GM12874 (cell line): ENCODE measurements at regions not wholly inside any gene's neighbourhood (a gene's known extent, or its start where the extent isn't known, plus 50 kb on each side); places are given as distances from the start of the nearest gene placed in this dataset.

Experiments
- TF ChIP-seq, protein P1 (sequence below): IDR thresholded peaks from 2 replicates; pipeline ENCODE4 v1.5.1; 2011; ENCODE audit warnings: low read depth, mild to moderate bottlenecking, control low read depth, low read length, moderate library complexity; ENCODE audit not compliant: insufficient read depth

DNA sequence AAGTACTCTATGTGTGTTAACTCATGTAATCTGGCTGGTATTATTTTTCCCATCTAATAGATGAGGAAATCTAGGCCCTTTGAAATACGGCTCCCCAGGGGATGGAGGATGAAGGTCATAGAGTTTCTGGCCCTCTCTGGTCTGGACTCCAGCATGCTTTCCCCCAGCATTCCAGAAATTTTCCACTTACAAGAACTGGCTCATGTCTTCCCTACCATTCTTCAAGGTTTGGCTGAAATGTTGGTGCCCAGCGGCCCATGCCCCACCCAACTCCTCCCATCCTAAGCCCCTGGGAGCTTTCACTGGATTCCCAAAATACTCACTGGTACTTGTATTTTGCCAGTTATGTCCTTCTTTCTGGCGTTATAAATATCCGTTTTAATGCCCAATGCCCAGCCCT, 237.5 kb upstream of the NLRP1 start:
- TF ChIP-seq, protein P1, sequence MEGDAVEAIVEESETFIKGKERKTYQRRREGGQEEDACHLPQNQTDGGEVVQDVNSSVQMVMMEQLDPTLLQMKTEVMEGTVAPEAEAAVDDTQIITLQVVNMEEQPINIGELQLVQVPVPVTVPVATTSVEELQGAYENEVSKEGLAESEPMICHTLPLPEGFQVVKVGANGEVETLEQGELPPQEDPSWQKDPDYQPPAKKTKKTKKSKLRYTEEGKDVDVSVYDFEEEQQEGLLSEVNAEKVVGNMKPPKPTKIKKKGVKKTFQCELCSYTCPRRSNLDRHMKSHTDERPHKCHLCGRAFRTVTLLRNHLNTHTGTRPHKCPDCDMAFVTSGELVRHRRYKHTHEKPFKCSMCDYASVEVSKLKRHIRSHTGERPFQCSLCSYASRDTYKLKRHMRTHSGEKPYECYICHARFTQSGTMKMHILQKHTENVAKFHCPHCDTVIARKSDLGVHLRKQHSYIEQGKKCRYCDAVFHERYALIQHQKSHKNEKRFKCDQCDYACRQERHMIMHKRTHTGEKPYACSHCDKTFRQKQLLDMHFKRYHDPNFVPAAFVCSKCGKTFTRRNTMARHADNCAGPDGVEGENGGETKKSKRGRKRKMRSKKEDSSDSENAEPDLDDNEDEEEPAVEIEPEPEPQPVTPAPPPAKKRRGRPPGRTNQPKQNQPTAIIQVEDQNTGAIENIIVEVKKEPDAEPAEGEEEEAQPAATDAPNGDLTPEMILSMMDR = no peak

GRCh38 chr17:5822281-5823060, 238.2 kb upstream of the NLRP1 start:
- TF ChIP-seq, protein P1 = no peak

- TF ChIP-seq, protein P1 = no peak
These were observed 238.9 kb upstream of the NLRP1 start for GRCh38 chr17:5823219-5823618.

GRCh38 chr17:5825717-5826330, 241.5 kb upstream of the NLRP1 start:
- TF ChIP-seq, protein P1 = no peak

- TF ChIP-seq, protein P1 = no peak
These were observed 242.1 kb upstream of the NLRP1 start for GRCh38 chr17:5826384-5826783.

GRCh38 chr17:5830921-5831320, 239.3 kb upstream of the WSCD1 start:
- TF ChIP-seq, protein P1 = no peak

DNA sequence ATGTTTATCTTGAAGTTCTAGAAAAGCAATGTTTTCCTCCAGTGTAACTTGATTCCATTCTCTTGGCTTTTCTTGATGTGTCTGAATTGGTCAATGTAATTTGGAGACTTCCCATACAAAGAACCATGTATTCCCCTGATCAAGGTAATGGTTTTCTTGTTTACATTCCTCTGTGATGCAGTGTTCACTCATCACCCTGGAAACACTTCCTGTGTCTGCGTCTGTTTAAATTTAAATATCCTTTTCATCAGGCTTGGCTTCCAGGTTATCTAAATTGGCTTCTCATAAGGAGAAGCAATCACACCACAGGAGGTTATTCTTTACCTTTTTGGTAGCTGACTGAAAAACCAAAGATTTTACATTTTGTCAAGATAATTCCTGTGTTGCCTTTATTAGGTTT, 237.3 kb upstream of the WSCD1 start:
- TF ChIP-seq, protein P1 = no peak
